ENCODE measurements at regions not wholly inside any gene's neighbourhood (a gene's known extent, or its start where the extent isn't known, plus 50 kb on each side); places are given as distances from the start of the nearest gene placed in this dataset.

GRCh38 chr15:66623801-66624453 lies 58.1 kb upstream of the LCTL start (continued):
- TF ChIP-seq SP1 (CRISPR knock-in tag; IDR thresholded peaks at IDR 0.05) (no peak), PHTF2 (CRISPR knock-in tag; IDR thresholded peaks at IDR 0.05) (peak; percentile 95), RBM15 (IDR thresholded peaks at IDR 0.05; ENCODE audit: insufficient read depth, low read length) (no peak), RBM22 (IDR thresholded peaks at IDR 0.05; ENCODE audit: low read depth, low read length, poor library complexity, severe bottlenecking) (no peak), TBP (optimal IDR thresholded peaks at IDR 0.05; ENCODE audit: low read depth, low read length) (no peak), ZNF77 (CRISPR knock-in tag; IDR thresholded peaks at IDR 0.05) (0 out of 2 replicates have a peak, but pooled peaks have one; percentile 71), HIVEP1 (CRISPR knock-in tag; IDR thresholded peaks at IDR 0.05) (peak; percentile 99), RBM17 (IDR thresholded peaks at IDR 0.05; ENCODE audit: borderline replicate concordance, low read depth, low read length) (no peak), NR4A1 (CRISPR knock-in tag; IDR thresholded peaks at IDR 0.05) (peak; percentile 99), NR4A1 (tag; IDR thresholded peaks at IDR 0.05) (peak; percentile 100), ETV1 (tag; conservative IDR thresholded peaks at IDR 0.05; ENCODE audit: low read depth) (peak; percentile 99), CC2D1A (IDR thresholded peaks at IDR 0.05) (no peak), ZFPM2 (CRISPR knock-in tag; IDR thresholded peaks at IDR 0.05) (peak; percentile 98), ZBTB9 (CRISPR knock-in tag; IDR thresholded peaks at IDR 0.05) (peak; percentile 99), ZNF668 (CRISPR knock-in tag; IDR thresholded peaks at IDR 0.05) (peak; percentile 100), CAMTA2 (CRISPR knock-in tag; conservative IDR thresholded peaks at IDR 0.05) (peak; percentile 96), SMAD2 (IDR thresholded peaks at IDR 0.05; ENCODE audit: low read depth, low read length) (no peak), PTBP1 (IDR thresholded peaks at IDR 0.05; ENCODE audit: low read depth, low read length) (no peak), TRIM24 (IDR thresholded peaks at IDR 0.05) (peak; percentile 27 to 29; a peak in 2 of 4 replicates), NEUROD1 (IDR thresholded peaks at IDR 0.05; ENCODE audit: borderline replicate concordance, low read depth, low read length, partially characterized antibody) (no peak), EP400 (IDR thresholded peaks at IDR 0.05) (peak; percentile 50), ZNF583 (CRISPR knock-in tag; IDR thresholded peaks at IDR 0.05) (peak; percentile 99), PYGO2 (tag; IDR thresholded peaks at IDR 0.05) (peak; percentile 99), U2AF1 (optimal IDR thresholded peaks at IDR 0.05; ENCODE audit: low read depth, low read length) (no peak), DDX20 (tag; IDR thresholded peaks at IDR 0.05; ENCODE audit: low read depth) (peak; percentile 100)
- TF ChIP-seq, protein P1, sequence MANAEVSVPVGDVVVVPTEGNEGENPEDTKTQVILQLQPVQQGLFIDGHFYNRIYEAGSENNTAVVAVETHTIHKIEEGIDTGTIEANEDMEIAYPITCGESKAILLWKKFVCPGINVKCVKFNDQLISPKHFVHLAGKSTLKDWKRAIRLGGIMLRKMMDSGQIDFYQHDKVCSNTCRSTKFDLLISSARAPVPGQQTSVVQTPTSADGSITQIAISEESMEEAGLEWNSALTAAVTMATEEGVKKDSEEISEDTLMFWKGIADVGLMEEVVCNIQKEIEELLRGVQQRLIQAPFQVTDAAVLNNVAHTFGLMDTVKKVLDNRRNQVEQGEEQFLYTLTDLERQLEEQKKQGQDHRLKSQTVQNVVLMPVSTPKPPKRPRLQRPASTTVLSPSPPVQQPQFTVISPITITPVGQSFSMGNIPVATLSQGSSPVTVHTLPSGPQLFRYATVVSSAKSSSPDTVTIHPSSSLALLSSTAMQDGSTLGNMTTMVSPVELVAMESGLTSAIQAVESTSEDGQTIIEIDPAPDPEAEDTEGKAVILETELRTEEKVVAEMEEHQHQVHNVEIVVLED (CRISPR knock-in tag; IDR thresholded peaks at IDR 0.05) = peak; percentile 88
- TF ChIP-seq, protein P2, sequence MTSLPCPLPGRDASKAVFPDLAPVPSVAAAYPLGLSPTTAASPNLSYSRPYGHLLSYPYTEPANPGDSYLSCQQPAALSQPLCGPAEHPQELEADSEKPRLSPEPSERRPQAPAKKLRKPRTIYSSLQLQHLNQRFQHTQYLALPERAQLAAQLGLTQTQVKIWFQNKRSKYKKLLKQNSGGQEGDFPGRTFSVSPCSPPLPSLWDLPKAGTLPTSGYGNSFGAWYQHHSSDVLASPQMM (CRISPR knock-in tag; IDR thresholded peaks at IDR 0.05) = peak; percentile 86
- TF ChIP-seq, protein P3, sequence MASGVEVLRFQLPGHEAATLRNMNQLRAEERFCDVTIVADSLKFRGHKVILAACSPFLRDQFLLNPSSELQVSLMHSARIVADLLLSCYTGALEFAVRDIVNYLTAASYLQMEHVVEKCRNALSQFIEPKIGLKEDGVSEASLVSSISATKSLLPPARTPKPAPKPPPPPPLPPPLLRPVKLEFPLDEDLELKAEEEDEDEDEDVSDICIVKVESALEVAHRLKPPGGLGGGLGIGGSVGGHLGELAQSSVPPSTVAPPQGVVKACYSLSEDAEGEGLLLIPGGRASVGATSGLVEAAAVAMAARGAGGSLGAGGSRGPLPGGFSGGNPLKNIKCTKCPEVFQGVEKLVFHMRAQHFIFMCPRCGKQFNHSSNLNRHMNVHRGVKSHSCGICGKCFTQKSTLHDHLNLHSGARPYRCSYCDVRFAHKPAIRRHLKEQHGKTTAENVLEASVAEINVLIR (CRISPR knock-in tag; IDR thresholded peaks at IDR 0.05) = peak; percentile 90

Data from K562 (cell line).